PC-9 (cell line): ENCODE measurements at regions not wholly inside any gene's neighbourhood (a gene's known extent, or its start where the extent isn't known, plus 50 kb on each side); places are given as distances from the start of the nearest gene placed in this dataset.

Source experiments
- BruUV-seq: library from RNA; stranded (reverse); fragments of 400-500 nt; replicated peaks from 2 replicates; lab custom pipeline; 2021; lab: Mats Ljungman, UMichigan
- CTCF ChIA-PET: fragments of 300-600 bp; sonication (Branson Sonifier 250); formaldehyde crosslinking; loops from one replicate; lab custom pipeline; 2022; ENCODE audit warnings: antibody characterized with exemption; lab: Charles Lee
- POLR2A ChIA-PET: fragments of 300-600 bp; sonication (Branson Sonifier 250); formaldehyde crosslinking; loops from one replicate; lab custom pipeline; 2022; ENCODE audit warnings: antibody characterized with exemption; ENCODE audit not compliant: unreplicated experiment; lab: Charles Lee
- DNase-seq, 2 experiments: peaks; one replicate each; pipeline versions ENCODE4 v3.0.0 to v3.0.0-alpha.2; 2015 to 2022; ENCODE audit warnings: mixed read lengths in 1 of 2
- H2AFZ ChIP-seq: fragments of 200-600 bp; sonication (generic); 2 replicates; pipeline ENCODE4 v1.8.1; 2017; ENCODE audit warnings: antibody characterized with exemption
- H3F3A ChIP-seq: fragments of 200-600 bp; sonication (generic); 2 replicates; pipeline ENCODE4 v1.8.1; 2017; ENCODE audit warnings: antibody characterized with exemption, mild to moderate bottlenecking, low read depth; ENCODE audit not compliant: insufficient read depth
- H3K27ac ChIP-seq: fragments of 200-600 bp; sonication (generic); 2 replicates; pipeline ENCODE4 v1.6.1; 2016; ENCODE audit warnings: mixed run types
- H3K27me3 ChIP-seq: fragments of 200-600 bp; sonication (generic); 2 replicates; pipeline ENCODE4 v1.6.1; 2016; ENCODE audit warnings: low read depth, mixed run types; ENCODE audit not compliant: insufficient read depth
- H3K36me3 ChIP-seq: fragments of 200-600 bp; sonication (generic); 2 replicates; pipeline ENCODE4 v1.6.1; 2016; ENCODE audit warnings: low read depth, mixed run types
- H3K4me1 ChIP-seq: fragments of 200-600 bp; sonication (generic); replicated peaks from 2 replicates; pipeline ENCODE4 v1.6.1; 2016; ENCODE audit warnings: mixed run types; ENCODE audit not compliant: insufficient read depth
- H3K4me2 ChIP-seq: fragments of 200-600 bp; sonication (generic); 2 replicates; pipeline ENCODE4 v1.6.1; 2017; ENCODE audit warnings: mixed run types
- H3K4me3 ChIP-seq: fragments of 200-600 bp; sonication (generic); 2 replicates; pipeline ENCODE4 v1.6.1; 2016; ENCODE audit warnings: mixed run types
- H3K79me2 ChIP-seq: fragments of 200-600 bp; sonication (generic); 2 replicates; pipeline ENCODE4 v1.6.1; 2017; ENCODE audit warnings: low read depth, mixed run types
- H3K9me2 ChIP-seq: fragments of 200-600 bp; sonication (generic); 2 replicates; pipeline ENCODE4 v1.8.1; 2017; ENCODE audit warnings: mild to moderate bottlenecking; ENCODE audit not compliant: insufficient read depth
- H3K9me3 ChIP-seq: fragments of 200-600 bp; sonication (generic); 2 replicates; pipeline ENCODE4 v1.8.1; 2016; ENCODE audit warnings: low read depth; ENCODE audit not compliant: insufficient read depth
- H4K20me1 ChIP-seq: fragments of 200-600 bp; sonication (generic); 2 replicates; pipeline ENCODE4 v1.8.1; 2017; ENCODE audit not compliant: insufficient read depth
- CTCF ChIP-seq: fragments of 200-600 bp; sonication (generic); conservative IDR thresholded peaks from 2 replicates; pipeline ENCODE4 v1.6.1; 2017; ENCODE audit warnings: mixed run types, antibody characterized with exemption, mild to moderate bottlenecking, moderate library complexity
- EZH2 ChIP-seq: fragments of 200-600 bp; sonication (generic); IDR thresholded peaks from 2 replicates; pipeline ENCODE4 v1.8.0; 2017; ENCODE audit warnings: antibody characterized with exemption, low read depth
- intact Hi-C: fragments of 100-400 bp; cut with micrococcal nuclease; formaldehyde crosslinking; loops from one replicate; pipeline ENCODE4 v1.10.0; 2022; ENCODE audit not compliant: unreplicated experiment

GRCh38 chr15:37572401-37572800 is 362.0 kb upstream of the TMCO5A start:
- CTCF ChIA-PET = no interaction called here
- Histone ChIP-seq H3K4me2 (no peak overlapping the region), H3K36me3 (no peaks in the 10 kb centered on the region), H3F3A (no peaks in the 10 kb centered on the region), H3K9me3 (no peaks in the 10 kb centered on the region), H3K27ac (no peak overlapping the region), H3K79me2 (no peaks in the 10 kb centered on the region), H3K27me3 (no peaks in the 10 kb centered on the region), H3K4me3 (no peak overlapping the region), H3K4me1 (no peaks in the 10 kb centered on the region), H4K20me1 (no peaks in the 10 kb centered on the region), H2AFZ (no peak overlapping the region), H3K9me2 (no peaks in the 10 kb centered on the region)
- no TSS peak for BruUV-seq
- POLR2A ChIA-PET = no interaction called here
- intact Hi-C loops = no loop called here
- TF ChIP-seq EZH2 = no peak
- no peak for TF ChIP-seq CTCF
- DNase-seq = no peak

GRCh38 chr15:37574985-37575384 is 359.5 kb upstream of the TMCO5A start:
- no peaks in the 10 kb centered on the region for H3F3A ChIP-seq
- no peak for DNase-seq
- H3K4me3 ChIP-seq = no peak overlapping the region
- H3K79me2 ChIP-seq = no peaks in the 10 kb centered on the region
- H3K27ac ChIP-seq = no peak overlapping the region
- TF ChIP-seq EZH2 (no peak), CTCF (no peak)
- BruUV-seq = no TSS peak
- H2AFZ ChIP-seq = no peak overlapping the region
- no peaks in the 10 kb centered on the region for H3K9me3 ChIP-seq
- H3K4me2 ChIP-seq = no peak overlapping the region
- no peaks in the 10 kb centered on the region for H3K4me1 ChIP-seq
- no peaks in the 10 kb centered on the region for H3K27me3 ChIP-seq
- no peaks in the 10 kb centered on the region for H4K20me1 ChIP-seq
- ChIA-PET POLR2A (no interaction called here), CTCF (no interaction called here)
- no peaks in the 10 kb centered on the region for H3K36me3 ChIP-seq
- H3K9me2 ChIP-seq = no peaks in the 10 kb centered on the region
- intact Hi-C loops = no loop called here

- H4K20me1 ChIP-seq = no peaks in the 10 kb centered on the region
- H3K36me3 ChIP-seq = no peaks in the 10 kb centered on the region
- H3K27ac ChIP-seq = no peak overlapping the region
- intact Hi-C loops = no loop called here
- H3K9me3 ChIP-seq = no peaks in the 10 kb centered on the region
- TF ChIP-seq EZH2 (no peak), CTCF (no peak)
- no peaks in the 10 kb centered on the region for H3K27me3 ChIP-seq
- H3K79me2 ChIP-seq = no peaks in the 10 kb centered on the region
- no TSS peak for BruUV-seq
- no peak for DNase-seq
- no peak overlapping the region for H3K4me3 ChIP-seq
- H3K4me2 ChIP-seq = no peak overlapping the region
- no peaks in the 10 kb centered on the region for H3K9me2 ChIP-seq
- no peak overlapping the region for H2AFZ ChIP-seq
- no peaks in the 10 kb centered on the region for H3F3A ChIP-seq
- ChIA-PET CTCF (no interaction called here), POLR2A (no interaction called here)
- H3K4me1 ChIP-seq = no peaks in the 10 kb centered on the region
Observed at GRCh38 chr15:37576952-37577351, 357.5 kb upstream of the TMCO5A start.
